K562 (cell line): ENCODE measurements at regions not wholly inside any gene's neighbourhood (a gene's known extent, or its start where the extent isn't known, plus 50 kb on each side); places are given as distances from the start of the nearest gene placed in this dataset.

Experiments used
- ATAC-seq: fragments of 200-7000 bp; cut with Tn5 transposase; 3 replicates; pipeline ENCODE4 v1.9.1; 2020; ENCODE audit warnings: moderate library complexity
- BruUV-seq: library from RNA; stranded (reverse); fragments of 400-500 nt; replicated peaks from 2 replicates; lab custom pipeline; 2021; lab: Mats Ljungman, UMichigan
- CTCF ChIA-PET: fragments of 300-600 bp; formaldehyde crosslinking; extraction: SDS; loops from one replicate; lab custom pipeline; 2021; ENCODE audit warnings: low intra/inter-chr PET ratio; lab: Yijun Ruan, JAX
- POLR2A ChIA-PET: fragments of 300-600, 350-650 bp; sonication (Branson Sonifier 250); formaldehyde crosslinking; extraction: SDS; loops from one replicate; lab custom pipeline; 2021; ENCODE audit warnings: antibody characterized with exemption, inconsistent platforms; lab: Yijun Ruan, JAX
- DNase-seq, 4 experiments: peaks; one replicate each; pipeline versions ENCODE4 v3.0.0 to v3.0.0-alpha.2; 2011 to 2018; ENCODE audit warnings: low spot score in 3 of 4, mixed read lengths in 3 of 4; ENCODE audit errors: extremely low read depth in 1 of 4
- FAIRE-seq: peaks from 2 replicates; lab custom pipeline; 2011; peaks lifted over from hg19 to GRCh38; lab: Jason Lieb, UNC
- H2AFZ ChIP-seq: 2 replicates; pipeline ENCODE4 v1.6.0; 2011; ENCODE audit warnings: low read depth, low read length, control low read depth, inconsistent platforms
- H3K27ac ChIP-seq: fragments of 200-600 bp; 3 replicates; pipeline ENCODE4 v1.8.0; 2011; ENCODE audit warnings: low read depth, mild to moderate bottlenecking, control low read depth, inconsistent platforms, low read length, moderate library complexity, mixed read lengths; ENCODE audit errors: extremely low read depth
- H3K27me3 ChIP-seq, 2 experiments: fragments of 300-600 bp in 1 of 2; 2 replicates in 1 of 2; 3 replicates in 1 of 2; pipeline versions ENCODE4 v1.6.0 to v1.8.0; 2011; ENCODE audit warnings: inconsistent platforms in 2 of 2, low read length in 2 of 2, mild to moderate bottlenecking in 1 of 2, mixed read lengths in 1 of 2, moderate library complexity in 1 of 2; ENCODE audit not compliant: control insufficient read depth in 2 of 2, insufficient read depth in 2 of 2
- H3K36me3 ChIP-seq: fragments of 300-600 bp; 3 replicates; pipeline ENCODE4 v1.8.0; 2011; ENCODE audit warnings: mild to moderate bottlenecking, low read length, inconsistent platforms; ENCODE audit not compliant: control insufficient read depth, insufficient read depth
- H3K4me1 ChIP-seq, 2 experiments: fragments of 200-600 bp in 1 of 2; replicated peaks in 1 of 2; 2 replicates in 1 of 2; 3 replicates in 1 of 2; pipeline versions ENCODE4 v1.5.1 to v1.8.0; 2011; ENCODE audit warnings: inconsistent platforms in 2 of 2, low read length in 2 of 2, mild to moderate bottlenecking in 1 of 2, mixed read lengths in 1 of 2, moderate library complexity in 1 of 2; ENCODE audit not compliant: control insufficient read depth in 2 of 2, insufficient read depth in 2 of 2
- H3K4me2 ChIP-seq: 2 replicates; pipeline ENCODE4 v1.6.1; 2011; ENCODE audit warnings: low read length, control low read depth, inconsistent platforms, mixed read lengths; ENCODE audit not compliant: insufficient read depth
- H3K4me3 ChIP-seq: fragments of 200-600 bp; sonication (generic), shearing (Covaris generic); 2 replicates; pipeline ENCODE4 v1.5.1; 2016; ENCODE audit warnings: control low read depth, inconsistent platforms
- H3K79me2 ChIP-seq: fragments of 200-600 bp; 3 replicates; pipeline ENCODE4 v1.8.0; 2011; ENCODE audit warnings: low read length, inconsistent platforms; ENCODE audit not compliant: control insufficient read depth, insufficient read depth
- H3K9ac ChIP-seq, 2 experiments: 2 replicates each; pipeline versions ENCODE4 v1.6.0 to v1.6.1; 2011; ENCODE audit warnings: low read depth in 2 of 2, low read length in 2 of 2, control low read depth in 1 of 2, inconsistent platforms in 1 of 2, mild to moderate bottlenecking in 1 of 2, mixed read lengths in 1 of 2; ENCODE audit not compliant: insufficient read depth in 1 of 2
- H3K9me1 ChIP-seq: one replicate; pipeline ENCODE4 v1.6.0; 2011; ENCODE audit warnings: inconsistent platforms, mild to moderate bottlenecking, low read length, moderate library complexity; ENCODE audit not compliant: control insufficient read depth, insufficient read depth
- H3K9me3 ChIP-seq: replicated peaks from 2 replicates; pipeline ENCODE4 v1.5.1; 2011; ENCODE audit warnings: low read depth, low read length, inconsistent platforms; ENCODE audit not compliant: control insufficient read depth, insufficient read depth
- H4K20me1 ChIP-seq: replicated peaks from 2 replicates; pipeline ENCODE4 v1.6.1; 2011; ENCODE audit warnings: low read length, inconsistent platforms, mixed read lengths; ENCODE audit not compliant: control insufficient read depth, insufficient read depth
- CHD1 ChIP-seq: fragments of 200-600 bp; sonication (generic); IDR thresholded peaks from one replicate; pipeline ENCODE4 v1.6.1; 2012; ENCODE audit warnings: mild to moderate bottlenecking, moderate library complexity, low read length, inconsistent platforms
- CREM ChIP-seq: IDR thresholded peaks from 2 replicates; pipeline ENCODE4 v1.6.1; 2014; ENCODE audit warnings: antibody characterized with exemption, low read depth
- DACH1 ChIP-seq: fragments of 450-650 bp; IDR thresholded peaks from 2 replicates; pipeline ENCODE4 v1.6.1; 2018; ENCODE audit not compliant: partially characterized antibody
- DNMT1 ChIP-seq: fragments of 450-650 bp; IDR thresholded peaks from 2 replicates; pipeline ENCODE4 v1.6.1; 2016; ENCODE audit warnings: antibody characterized with exemption, mild to moderate bottlenecking
- KLF10 ChIP-seq: fragments of 250-450 bp; sonication (Bioruptor Pico); IDR thresholded peaks from 2 replicates; pipeline ENCODE4 v1.6.1; 2021; ENCODE audit warnings: matching md5 sums
- KLF6 ChIP-seq: fragments of 250-450 bp; sonication (Bioruptor Pico); IDR thresholded peaks from 2 replicates; pipeline ENCODE4 v1.4.0; 2020; ENCODE audit warnings: mild to moderate bottlenecking, moderate library complexity, borderline replicate concordance
- SOX6 ChIP-seq: fragments of 450-650 bp; IDR thresholded peaks from 2 replicates; pipeline ENCODE4 v1.6.1; 2014; ENCODE audit warnings: mild to moderate bottlenecking
- SP1 ChIP-seq: sonication (generic); formaldehyde crosslinking; IDR thresholded peaks from 2 replicates; pipeline ENCODE4 v1.8.1; 2022; ENCODE audit warnings: mild to moderate bottlenecking, missing genetic modification reagents
- ZNF174 ChIP-seq: fragments of 250-450 bp; sonication (Bioruptor Pico); IDR thresholded peaks from 2 replicates; pipeline ENCODE4 v1.4.0; 2020; ENCODE audit warnings: mild to moderate bottlenecking
- ZNF175 ChIP-seq: fragments of 200-800 bp; sonication (Bioruptor generic); IDR thresholded peaks from 2 replicates; pipeline ENCODE4 v1.6.1; 2016; ENCODE audit warnings: low read depth, mild to moderate bottlenecking, missing genetic modification characterization, missing compliant biosample characterization
- ZNF253 ChIP-seq: fragments of 250-450 bp; sonication (Bioruptor Pico); conservative IDR thresholded peaks from 2 replicates; pipeline ENCODE4 v1.6.1; 2021; ENCODE audit warnings: mild to moderate bottlenecking
- WGBS: fragments of 100-300 bp; shearing (Covaris generic); methylation state at CpG from one replicate; pipeline ENCODE4 v1.1.6; 2016; ENCODE audit warnings: low coverage, mixed read lengths; ENCODE audit not compliant: insufficient coverage; ENCODE audit errors: missing lambda C conversion rate; 5-methylcytosine and 5-hydroxymethylcytosine counted together
- in situ Hi-C: fragments of 300-500 bp; cut with MboI; formaldehyde crosslinking; loops from 4 replicates; pipeline ENCODE4 v1.15.0; 2018; ENCODE audit warnings: inconsistent platforms, mixed read lengths
- intact Hi-C: fragments of 100-400 bp; cut with micrococcal nuclease; formaldehyde crosslinking; loops from 2 replicates; pipeline ENCODE4 v1.14.2; 2022
- TF ChIP-seq, protein P1 (sequence below), 2 experiments: fragments of 200-800 bp in 1 of 2; sonication (Bioruptor generic) in 1 of 2; sonication (generic) in 1 of 2; formaldehyde crosslinking in 1 of 2; IDR thresholded peaks in 1 of 2; conservative IDR thresholded peaks in 1 of 2; 2 replicates each; pipeline versions ENCODE4 v1.5.0 to v1.6.1; 2016 to 2020; ENCODE audit warnings: missing compliant biosample characterization in 1 of 2, missing genetic modification characterization in 1 of 2, missing genetic modification reagents in 1 of 2
- TF ChIP-seq, protein P2 (sequence below): fragments of 250-450 bp; sonication (Bioruptor Pico); IDR thresholded peaks from 2 replicates; pipeline ENCODE4 v1.5.0; 2021
- TF ChIP-seq, protein P3 (sequence below): sonication (generic); formaldehyde crosslinking; IDR thresholded peaks from 2 replicates; pipeline ENCODE4 v1.8.0; 2022; ENCODE audit warnings: mild to moderate bottlenecking, missing genetic modification reagents, borderline replicate concordance
- TF ChIP-seq, protein P4 (sequence below): fragments of 450-650 bp; formaldehyde crosslinking; IDR thresholded peaks from 2 replicates; pipeline ENCODE4 v1.4.0; 2022; ENCODE audit warnings: missing genetic modification characterization
- TF ChIP-seq, protein P5 (sequence below): conservative IDR thresholded peaks from 2 replicates; pipeline ENCODE4 v1.6.1; 2011; ENCODE audit warnings: low read depth, mild to moderate bottlenecking, low read length; ENCODE audit not compliant: control insufficient read depth

DNA sequence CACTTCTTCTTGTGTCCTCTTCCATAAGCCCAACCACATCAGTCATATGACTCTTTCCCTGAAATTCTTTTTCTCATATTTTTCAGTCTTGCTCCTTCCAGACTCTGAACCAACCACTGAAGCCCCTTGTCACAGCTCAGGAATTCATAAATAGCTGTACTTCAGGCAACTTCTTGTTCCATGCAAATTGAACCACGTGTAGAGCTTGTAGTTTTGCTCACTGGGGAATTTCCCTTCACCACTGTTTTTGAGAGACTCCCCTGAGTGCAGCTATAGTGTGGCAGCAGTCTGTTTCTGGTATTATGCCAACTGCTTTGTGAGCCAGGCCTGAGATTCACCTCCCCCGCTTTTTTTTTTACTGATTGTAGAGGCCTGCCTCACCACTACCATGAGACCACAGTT, 150.3 kb upstream of the SPAG17 start:
- no peak for TF ChIP-seq ZNF174 (CRISPR knock-in tag)
- TF ChIP-seq, protein P1, sequence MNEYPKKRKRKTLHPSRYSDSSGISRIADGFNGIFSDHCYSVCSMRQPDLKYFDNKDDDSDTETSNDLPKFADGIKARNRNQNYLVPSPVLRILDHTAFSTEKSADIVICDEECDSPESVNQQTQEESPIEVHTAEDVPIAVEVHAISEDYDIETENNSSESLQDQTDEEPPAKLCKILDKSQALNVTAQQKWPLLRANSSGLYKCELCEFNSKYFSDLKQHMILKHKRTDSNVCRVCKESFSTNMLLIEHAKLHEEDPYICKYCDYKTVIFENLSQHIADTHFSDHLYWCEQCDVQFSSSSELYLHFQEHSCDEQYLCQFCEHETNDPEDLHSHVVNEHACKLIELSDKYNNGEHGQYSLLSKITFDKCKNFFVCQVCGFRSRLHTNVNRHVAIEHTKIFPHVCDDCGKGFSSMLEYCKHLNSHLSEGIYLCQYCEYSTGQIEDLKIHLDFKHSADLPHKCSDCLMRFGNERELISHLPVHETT (CRISPR knock-in tag; conservative IDR thresholded peaks at IDR 0.05 in 1 of 2, IDR thresholded peaks at IDR 0.05 in 1 of 2), result no peak
- TF ChIP-seq, protein P2, sequence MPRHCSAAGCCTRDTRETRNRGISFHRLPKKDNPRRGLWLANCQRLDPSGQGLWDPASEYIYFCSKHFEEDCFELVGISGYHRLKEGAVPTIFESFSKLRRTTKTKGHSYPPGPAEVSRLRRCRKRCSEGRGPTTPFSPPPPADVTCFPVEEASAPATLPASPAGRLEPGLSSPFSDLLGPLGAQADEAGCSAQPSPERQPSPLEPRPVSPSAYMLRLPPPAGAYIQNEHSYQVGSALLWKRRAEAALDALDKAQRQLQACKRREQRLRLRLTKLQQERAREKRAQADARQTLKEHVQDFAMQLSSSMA (CRISPR knock-in tag), result no peak
- no peak for TF ChIP-seq KLF10
- TF ChIP-seq, protein P3, sequence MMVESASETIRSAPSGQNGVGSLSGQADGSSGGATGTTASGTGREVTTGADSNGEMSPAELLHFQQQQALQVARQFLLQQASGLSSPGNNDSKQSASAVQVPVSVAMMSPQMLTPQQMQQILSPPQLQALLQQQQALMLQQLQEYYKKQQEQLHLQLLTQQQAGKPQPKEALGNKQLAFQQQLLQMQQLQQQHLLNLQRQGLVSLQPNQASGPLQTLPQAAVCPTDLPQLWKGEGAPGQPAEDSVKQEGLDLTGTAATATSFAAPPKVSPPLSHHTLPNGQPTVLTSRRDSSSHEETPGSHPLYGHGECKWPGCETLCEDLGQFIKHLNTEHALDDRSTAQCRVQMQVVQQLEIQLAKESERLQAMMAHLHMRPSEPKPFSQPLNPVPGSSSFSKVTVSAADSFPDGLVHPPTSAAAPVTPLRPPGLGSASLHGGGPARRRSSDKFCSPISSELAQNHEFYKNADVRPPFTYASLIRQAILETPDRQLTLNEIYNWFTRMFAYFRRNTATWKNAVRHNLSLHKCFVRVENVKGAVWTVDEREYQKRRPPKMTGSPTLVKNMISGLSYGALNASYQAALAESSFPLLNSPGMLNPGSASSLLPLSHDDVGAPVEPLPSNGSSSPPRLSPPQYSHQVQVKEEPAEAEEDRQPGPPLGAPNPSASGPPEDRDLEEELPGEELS (CRISPR knock-in tag), result no peak
- TF ChIP-seq DACH1, result no peak
- TF ChIP-seq SOX6, result no peak
- TF ChIP-seq, protein P4, sequence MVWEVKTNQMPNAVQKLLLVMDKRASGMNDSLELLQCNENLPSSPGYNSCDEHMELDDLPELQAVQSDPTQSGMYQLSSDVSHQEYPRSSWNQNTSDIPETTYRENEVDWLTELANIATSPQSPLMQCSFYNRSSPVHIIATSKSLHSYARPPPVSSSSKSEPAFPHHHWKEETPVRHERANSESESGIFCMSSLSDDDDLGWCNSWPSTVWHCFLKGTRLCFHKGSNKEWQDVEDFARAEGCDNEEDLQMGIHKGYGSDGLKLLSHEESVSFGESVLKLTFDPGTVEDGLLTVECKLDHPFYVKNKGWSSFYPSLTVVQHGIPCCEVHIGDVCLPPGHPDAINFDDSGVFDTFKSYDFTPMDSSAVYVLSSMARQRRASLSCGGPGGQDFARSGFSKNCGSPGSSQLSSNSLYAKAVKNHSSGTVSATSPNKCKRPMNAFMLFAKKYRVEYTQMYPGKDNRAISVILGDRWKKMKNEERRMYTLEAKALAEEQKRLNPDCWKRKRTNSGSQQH (CRISPR knock-in tag), result no peak
- TF ChIP-seq, protein P5, sequence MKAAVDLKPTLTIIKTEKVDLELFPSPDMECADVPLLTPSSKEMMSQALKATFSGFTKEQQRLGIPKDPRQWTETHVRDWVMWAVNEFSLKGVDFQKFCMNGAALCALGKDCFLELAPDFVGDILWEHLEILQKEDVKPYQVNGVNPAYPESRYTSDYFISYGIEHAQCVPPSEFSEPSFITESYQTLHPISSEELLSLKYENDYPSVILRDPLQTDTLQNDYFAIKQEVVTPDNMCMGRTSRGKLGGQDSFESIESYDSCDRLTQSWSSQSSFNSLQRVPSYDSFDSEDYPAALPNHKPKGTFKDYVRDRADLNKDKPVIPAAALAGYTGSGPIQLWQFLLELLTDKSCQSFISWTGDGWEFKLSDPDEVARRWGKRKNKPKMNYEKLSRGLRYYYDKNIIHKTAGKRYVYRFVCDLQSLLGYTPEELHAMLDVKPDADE, result no peak
- TF ChIP-seq ZNF175 (CRISPR knock-in tag), result no peak
- no peak for TF ChIP-seq DNMT1
- no peak for TF ChIP-seq CREM
- TF ChIP-seq KLF6 (CRISPR knock-in tag), result no peak
- no peak for TF ChIP-seq ZNF253 (CRISPR knock-in tag)
- TF ChIP-seq SP1 (CRISPR knock-in tag), result no peak
- no peak for TF ChIP-seq CHD1
- BruUV-seq, result no TSS peak
- Histone ChIP-seq H4K20me1 (no peaks in the 10 kb centered on the region), H3K4me2 (no peak overlapping the region), H3K27ac (no peak overlapping the region), H3K79me2 (no peaks in the 10 kb centered on the region), H3K9me1 (no peaks in the 10 kb centered on the region), H2AFZ (no peak overlapping the region), H3K36me3 (no peaks in the 10 kb centered on the region), H3K9me3 (no peaks in the 10 kb centered on the region; the same call in 1 of the 2 replicates), H3K27me3 (no peaks in the 10 kb centered on the region), H3K4me3 (no peak overlapping the region), H3K4me1 (no peaks in the 10 kb centered on the region), H3K9ac (no peak overlapping the region)
- DNase-seq, result no peak
- in situ Hi-C loops (no loop called here), intact Hi-C loops (no loop called here)
- no peak for ATAC-seq
- ChIA-PET CTCF (interaction anchor here (0.6 kb wide), 1 partner anchor 258 kb away, joined by 4 read pairs; no protein-coding TSS in a partner anchor), POLR2A (no interaction called here)
- WGBS, result 0% methylated on average over 2 of the region's 2 CpGs
- no peak for FAIRE-seq
